HG03432 (cell line): ENCODE measurements at regions not wholly inside any gene's neighbourhood (a gene's known extent, or its start where the extent isn't known, plus 50 kb on each side); places are given as distances from the start of the nearest gene placed in this dataset.
"Not testable (repeated sequence)": the region's sequence is repeated elsewhere in the genome, so short reads cannot be mapped to it uniquely, and the experiment has no call there.

Experiments used
- ATAC-seq: cut with Tn5 transposase; IDR thresholded peaks from one replicate; pipeline ENCODE4 v1.9.1; 2021; ENCODE audit warnings: mild to moderate bottlenecking, moderate library complexity; ENCODE audit not compliant: unreplicated experiment

DNA sequence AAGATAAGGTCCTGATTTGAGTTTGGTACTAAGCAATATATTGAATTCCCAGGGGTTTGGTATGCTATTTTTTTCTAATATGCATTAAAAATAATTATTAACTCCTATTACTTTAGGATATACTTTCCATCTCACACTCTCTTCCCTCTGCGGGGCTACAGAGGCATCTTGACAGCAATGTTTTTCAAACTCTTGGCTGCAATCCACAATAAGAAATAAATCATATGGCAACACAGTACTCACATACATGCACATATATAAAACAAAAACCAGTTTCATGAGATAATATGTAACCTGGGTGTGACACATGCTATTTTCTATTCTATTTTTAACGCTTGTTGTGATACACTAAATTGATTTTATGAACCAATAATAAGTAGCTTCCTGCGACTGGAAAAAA, 189.5 kb downstream of the UNC5CL start:
- ATAC-seq, result no peak

DNA sequence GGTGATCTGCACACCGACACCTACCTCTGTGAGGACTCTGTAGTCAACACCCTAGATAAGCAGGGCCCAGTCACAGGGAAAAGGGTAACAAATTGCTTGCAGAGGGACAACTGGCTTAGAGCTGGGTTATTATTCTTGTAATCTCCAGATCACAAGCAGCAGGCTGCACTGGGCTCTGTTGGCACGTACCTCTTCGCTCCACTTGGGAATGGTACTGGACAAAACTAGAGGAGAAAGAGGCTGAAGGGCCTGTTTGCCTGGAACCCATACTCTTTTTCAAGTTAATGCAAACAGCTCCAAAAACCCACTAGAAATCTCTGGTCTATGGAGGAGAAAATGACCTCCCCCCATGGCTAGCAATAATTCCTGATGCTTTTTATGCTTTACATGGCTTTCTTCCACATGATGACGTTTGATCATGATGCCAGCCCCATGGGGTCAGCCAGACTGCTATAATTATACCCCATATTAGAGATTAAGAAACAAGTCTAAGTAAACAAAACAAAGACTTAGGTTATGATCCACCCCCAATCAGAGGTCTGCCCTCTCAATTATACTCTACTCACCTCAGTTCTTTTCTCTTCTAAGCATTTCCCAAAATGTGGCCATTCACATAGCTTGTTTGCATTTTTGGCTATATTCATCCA, 190.0 kb downstream of the UNC5CL start:
- no peak for ATAC-seq

DNA sequence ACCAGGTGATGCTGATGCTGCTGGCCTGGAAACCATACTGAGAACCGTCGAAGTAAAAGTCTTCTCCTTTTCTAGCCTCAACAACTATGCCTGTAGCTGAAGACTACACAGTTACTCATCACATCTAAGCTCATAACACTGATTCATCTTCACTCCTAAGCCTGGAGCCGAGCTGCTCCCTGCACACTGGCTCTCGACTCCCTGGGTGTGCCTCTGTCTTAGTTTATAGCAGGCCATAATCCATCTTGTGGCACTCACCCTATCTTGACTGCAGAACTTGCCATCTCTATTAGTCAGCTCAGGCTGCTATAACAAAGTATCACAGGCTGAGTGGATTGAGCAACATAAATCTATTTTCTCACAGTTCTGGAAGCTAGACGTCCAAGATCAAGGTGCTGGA, 191.0 kb downstream of the UNC5CL start:
- no peak for ATAC-seq

DNA sequence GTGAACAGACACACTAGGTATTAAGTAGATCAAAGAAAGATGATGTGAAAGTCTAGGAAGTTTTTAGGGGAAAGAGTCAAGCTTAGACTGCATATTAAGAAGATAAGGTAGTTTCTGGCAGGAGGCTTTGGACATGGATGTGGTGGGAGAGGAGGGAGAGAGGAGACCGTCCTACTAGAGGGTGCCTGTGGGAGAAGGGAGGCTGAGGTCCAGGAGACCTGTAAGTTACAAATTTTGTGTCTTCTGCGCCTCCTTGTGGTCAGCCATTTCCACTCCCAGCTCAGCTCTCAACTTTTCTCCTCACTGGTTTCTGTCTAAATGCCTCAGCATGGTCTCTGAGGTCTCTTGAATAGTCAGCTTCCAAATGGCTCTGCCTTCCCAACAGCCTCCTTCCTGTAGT, 193.5 kb downstream of the UNC5CL start:
- no peak for ATAC-seq

DNA sequence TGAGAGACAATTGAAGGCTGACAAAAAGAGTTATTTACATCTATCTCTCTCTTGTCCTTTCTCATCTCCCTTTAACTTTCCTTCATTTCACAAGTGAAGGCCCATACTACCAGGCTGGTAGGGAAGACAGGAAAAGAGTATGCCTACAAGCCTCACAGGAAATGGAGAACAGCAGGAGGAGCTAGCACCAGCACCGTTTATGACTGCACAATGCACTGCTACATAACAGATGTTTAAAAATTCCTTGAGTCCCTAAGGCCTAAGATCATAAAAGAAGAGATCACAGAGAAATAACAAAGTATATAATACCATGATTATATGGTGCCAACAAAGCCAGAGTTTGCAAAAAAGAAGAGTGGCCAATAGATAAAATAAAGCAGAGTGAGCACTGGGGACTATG, 194.8 kb downstream of the UNC5CL start:
- no peak for ATAC-seq

DNA sequence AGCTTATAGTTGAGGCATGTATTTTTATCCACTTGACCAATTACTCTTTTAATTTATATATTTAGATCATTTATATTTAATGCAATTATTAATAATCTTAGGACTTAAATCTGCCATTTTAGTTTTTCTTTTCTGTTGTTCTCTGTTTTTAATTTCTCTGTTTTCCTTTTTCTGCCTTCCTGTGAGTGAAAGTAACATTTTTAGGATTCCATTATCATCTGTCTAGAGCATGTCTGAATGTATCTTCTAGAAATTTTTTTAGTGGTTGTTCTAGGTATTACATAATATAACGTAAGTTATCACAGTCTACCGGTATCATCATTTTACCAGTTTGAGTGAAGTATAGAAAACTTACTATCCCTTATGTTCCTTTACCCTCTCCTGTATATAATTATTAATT, 197.3 kb downstream of the UNC5CL start:
- ATAC-seq, result no peak

DNA sequence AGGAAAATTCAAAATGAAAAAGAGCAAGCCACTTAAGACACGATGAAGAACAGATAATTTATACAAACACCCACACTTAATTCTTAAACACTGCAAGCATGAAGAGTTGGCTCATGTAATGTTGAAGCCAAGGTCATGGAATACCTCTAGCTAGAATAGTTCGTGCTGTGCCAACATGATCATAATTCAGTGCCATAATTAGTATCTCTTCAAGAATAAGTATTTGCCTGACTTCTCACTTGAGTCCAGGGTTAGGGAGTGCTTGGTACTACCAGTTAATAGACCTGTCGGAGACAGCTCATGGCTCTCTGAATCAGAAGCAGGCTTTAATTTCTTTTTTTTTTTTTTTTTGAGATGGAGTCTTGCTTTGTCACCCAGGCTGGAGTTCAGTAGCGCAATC, 206.3 kb downstream of the UNC5CL start:
- ATAC-seq, result no peak

DNA sequence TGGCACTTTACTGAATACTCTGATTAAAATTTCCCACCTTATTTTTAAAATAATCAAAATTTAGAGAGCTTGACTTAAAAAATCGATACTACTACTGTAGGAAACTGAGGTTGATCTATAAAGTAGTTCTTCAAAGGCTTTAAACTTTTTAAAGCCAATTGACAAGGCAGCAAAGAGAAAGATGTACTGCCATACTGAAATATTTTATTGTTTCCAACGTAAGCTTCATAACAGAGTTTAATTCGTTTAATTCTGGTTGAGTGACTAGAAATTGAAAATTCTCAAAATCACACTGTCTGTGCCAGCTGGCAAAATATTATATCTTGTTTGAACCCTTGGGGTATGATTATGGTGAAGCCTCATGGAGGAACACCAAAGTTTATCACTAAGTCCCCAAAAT, 207.6 kb downstream of the UNC5CL start:
- ATAC-seq, result no peak

DNA sequence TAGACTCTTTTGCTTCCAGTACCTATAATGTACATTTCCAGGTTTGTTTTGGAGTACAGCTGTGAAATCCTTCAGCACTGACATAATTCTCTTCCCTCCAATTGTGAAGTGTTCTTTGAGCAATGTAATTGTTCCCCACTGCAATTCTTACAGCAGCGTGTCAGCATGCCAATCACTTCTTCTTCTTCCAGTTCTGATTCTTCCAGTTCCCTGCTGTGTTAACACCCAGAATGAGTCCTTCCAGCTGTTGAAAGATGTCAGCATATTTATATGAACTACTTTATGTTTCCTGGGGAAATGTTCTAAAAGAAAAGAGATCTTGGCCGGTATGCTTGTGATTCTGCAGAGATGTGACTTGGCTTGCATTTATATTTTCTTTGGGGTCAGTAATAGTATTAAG, 213.9 kb downstream of the UNC5CL start:
- no peak for ATAC-seq

DNA sequence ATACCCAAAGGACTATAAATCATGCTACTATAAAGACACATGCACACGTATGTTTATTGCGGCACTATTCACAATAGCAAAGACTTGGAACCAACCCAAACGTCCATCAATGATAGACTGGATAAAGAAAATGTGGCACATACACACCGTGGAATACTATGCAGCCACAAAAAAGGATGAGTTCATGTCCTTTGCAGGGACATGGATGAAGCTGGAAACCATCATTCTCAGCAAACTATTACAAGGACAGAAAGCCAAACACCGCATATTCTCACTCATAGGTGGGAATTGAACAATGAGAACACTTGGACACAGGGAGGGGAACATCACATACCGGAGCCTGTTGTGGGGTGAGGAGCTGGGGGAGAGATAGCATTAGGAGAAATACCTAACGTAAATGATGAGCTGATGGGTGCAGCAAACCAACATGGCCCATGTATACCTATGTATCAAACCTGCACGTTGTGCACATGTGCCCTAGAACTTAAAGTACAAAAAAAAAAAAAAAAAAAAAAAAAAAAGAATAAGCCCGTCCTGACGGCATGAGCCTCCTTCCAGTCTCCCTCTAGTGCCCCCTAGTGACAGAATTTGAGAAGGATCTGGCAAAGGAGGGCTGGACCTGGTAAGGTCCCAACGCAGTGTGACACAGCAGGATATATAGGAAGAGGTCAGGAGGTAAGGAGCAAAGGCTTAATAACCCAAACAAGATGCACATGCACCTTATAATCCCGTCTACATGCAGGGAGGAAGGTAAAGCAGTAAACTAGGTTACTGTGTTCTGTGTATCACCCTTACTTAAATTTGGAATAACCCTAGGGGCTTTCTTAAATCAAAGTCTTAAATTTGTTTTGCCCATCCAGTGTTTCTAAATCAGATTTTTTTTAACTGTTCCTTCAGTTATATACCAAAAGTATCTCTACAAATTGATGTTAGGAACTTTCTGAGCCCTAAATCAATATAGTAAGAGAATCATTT, 214.8 kb downstream of the UNC5CL start:
- ATAC-seq, result not testable (repeated sequence)

DNA sequence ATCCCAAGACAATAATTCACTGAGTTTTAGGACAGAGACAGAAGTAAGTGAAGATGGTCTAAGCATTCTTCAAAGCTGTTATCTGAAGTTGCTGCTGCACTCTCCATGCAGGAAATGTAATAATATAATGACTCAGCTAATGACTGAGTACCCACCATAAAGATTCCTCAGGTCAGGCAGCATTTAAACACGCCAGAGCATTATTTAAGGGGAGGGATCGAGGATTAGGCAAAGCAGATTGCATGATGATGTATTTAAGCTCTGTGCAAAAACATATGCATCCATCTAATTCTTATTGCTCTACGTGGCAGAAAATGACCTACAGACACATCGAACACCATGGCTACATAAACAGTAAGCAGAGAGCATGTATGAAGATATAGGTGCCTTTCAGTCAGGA, 216.4 kb downstream of the UNC5CL start:
- no peak for ATAC-seq

DNA sequence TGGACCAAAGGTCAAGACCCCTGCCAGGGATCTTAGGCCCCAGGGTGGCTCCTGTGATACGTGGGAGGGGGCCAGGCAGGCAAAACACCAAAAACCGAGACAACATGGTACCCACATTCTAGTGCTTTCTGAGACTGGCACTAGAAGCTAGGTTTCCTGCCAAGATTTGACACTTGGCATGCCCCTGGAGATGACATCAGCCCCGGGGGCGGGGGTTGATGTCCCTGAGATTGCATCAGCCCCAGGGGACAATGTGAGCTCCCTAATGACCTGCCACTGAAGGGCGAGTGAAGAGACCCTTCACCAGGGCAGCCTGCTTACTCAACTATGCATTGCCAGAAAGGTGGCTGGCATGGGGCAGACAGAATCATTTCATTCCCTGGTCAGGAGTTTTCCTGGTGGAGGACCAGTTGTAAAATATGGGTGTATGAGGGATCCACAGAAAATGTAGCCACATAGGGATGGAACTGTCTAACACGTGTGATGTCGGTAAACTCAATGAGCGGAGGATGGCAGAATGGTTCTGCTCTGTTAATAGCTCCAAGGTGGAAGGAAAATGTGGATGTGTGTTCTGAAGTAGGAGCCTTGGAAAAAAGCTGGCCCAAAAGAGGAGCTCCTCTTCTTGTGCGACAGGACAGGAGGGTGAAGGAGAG, 219.7 kb downstream of the UNC5CL start:
- no peak for ATAC-seq

DNA sequence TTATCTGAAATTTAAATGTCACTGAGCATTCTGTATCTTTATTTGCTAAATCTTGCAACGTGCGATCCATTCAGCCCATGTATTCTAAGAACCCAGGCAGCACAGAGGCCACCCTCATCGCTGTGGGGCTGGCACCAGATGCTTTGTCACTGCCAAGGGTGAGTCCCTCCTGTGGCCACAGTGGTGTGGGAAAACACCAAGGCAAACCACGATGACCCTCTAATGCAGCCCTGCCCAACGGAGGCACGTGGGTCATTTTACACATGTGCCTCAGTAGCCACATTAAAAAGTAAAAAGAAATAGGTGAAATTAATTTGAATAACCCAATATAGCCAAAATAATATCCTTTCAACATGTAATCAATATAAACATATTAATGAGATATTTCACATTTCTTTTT, 221.7 kb downstream of the UNC5CL start:
- ATAC-seq, result no peak

DNA sequence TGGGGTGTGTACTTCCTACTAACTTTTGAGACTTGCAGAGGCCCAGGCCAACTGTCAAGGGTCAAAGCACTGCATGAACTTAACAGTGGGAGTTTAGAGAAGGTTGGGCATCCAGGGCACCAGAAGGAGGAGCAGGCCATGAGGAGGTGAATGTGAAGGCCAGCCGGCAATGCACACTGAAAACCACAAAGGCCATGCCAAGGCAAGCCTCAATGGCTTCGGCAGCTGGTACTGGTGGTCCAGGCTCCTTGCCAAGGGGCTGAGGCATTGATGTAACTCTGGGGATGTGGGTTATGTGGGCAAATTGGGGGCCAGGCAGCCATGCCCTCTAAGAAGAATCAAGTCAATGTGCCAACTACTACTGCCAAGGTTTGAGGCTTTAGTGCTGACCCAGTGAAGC, 222.4 kb downstream of the UNC5CL start:
- no peak for ATAC-seq

DNA sequence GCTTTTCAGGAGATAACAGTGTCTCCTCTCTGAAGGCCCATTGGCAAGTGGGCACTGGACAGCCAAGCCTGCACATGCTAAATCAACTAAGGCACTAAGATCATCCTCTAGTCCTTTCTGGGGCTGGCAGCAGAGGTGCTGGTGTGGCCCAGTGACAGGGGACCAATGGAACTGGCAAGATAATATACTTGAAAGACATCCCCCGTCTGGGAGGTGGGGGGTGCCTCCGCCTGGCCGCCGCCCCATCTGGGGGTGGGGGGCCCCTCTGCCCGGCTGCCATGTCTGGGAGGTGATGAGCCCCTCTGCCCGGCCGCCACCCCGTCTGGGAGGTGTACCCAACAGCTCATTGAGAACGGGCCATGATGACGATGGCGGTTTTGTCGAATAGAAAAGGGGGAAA, 223.3 kb downstream of the UNC5CL start:
- no peak for ATAC-seq

DNA sequence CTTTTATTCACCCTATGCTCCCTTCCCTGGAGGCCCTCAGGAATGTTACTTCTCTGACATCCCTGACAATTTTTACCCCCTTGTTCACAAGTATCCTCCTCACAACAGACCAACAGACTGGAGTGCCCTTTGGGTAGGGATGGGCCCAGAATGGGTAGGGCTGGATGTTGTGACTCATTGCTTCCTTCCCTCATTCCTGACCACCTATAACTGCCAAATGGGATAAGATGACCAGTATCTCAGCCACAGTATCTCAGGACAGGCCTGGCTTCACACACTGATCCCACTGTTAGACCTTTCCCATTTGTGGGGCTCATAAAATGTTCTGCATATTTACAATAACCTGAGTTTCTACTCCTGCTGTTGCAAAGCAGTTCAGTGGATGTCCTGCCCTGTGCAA, 223.0 kb upstream of the LRFN2 start:
- ATAC-seq, result no peak

DNA sequence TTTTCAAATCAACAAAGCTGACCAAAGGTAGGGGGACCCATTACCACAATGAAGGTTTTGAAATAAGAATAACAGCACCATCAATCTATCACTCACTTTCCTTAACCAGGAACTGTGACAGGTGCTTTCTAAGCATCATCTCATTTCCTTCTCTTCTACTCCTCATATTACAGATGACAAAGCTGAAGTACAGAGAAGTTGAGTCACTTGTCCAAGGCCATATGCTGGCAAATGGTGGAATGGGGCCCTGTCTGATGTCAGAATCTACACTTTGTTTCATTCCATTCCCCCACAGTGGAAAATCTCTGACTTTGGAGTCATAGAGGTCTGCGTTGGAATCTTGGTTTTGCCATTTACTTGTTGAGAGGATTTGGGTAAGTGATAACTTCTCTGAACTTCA, 222.5 kb upstream of the LRFN2 start:
- ATAC-seq, result no peak

DNA sequence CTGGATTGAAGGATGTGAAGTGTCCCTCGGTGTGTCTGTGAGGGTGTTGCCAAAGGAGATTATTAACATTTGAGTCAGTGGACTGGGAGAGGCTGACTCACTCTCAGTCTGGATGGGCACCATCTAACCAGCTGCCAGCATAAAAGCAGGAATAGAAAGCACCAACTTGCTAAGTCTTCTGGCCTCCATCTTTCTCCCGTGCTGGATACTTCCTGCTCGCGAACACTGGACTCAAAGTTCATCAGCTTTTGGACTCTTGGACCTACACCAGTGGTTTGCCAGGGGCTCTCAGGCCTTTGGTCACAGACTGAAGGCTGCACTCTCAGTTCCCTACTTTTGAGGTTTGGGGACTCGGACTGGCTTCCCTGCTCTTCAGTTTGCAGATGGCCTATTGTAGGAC, 220.3 kb upstream of the LRFN2 start:
- ATAC-seq, result no peak

DNA sequence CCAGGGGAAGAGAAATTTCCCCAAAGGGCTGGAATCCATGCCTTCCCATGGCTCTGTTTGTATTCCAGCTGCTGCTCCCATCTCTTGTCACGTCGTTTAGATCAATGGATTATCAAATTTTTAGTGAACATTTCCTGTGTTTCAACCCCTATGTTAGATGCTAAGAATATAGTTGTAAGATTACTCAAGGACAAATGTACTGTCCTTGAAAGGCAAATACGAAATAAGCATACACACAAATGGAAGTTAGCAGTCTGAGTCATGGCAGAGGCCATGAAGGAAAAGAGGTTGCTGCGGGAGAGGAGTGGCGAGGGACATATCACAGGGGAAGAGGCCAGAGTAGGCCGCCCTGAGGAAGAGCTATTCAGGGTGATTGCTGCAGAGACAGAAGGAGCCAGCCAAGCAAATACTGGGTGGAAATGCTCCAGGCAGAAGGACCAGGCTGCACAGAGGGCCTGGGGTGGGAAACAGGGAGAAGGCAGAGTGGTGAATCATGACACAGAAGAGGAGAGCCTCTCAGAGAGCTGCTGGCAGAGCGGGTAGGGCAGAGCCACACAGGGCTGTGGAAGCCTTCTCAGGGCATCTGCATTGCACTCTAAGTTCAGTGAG, 219.2 kb upstream of the LRFN2 start:
- ATAC-seq, result no peak

DNA sequence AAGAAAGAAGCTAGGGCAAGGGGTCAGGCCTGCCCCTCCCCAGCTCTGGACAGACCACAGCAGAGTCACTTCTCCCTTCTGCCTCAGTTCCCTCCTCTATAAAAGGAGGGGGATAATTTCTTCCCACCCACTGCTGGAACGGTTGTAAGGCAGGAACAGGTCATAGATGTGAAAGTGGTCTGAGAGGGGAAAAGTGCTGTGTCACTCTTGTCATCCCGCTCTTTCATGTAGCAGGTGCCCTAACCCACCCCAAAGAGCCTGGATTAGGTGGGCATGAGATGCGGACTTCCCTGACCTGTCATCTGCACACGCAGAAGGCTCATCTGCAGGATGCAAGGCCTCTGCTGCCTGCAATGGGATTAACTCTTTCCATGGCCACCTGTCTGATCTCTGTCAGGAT, 218.2 kb upstream of the LRFN2 start:
- ATAC-seq, result no peak

DNA sequence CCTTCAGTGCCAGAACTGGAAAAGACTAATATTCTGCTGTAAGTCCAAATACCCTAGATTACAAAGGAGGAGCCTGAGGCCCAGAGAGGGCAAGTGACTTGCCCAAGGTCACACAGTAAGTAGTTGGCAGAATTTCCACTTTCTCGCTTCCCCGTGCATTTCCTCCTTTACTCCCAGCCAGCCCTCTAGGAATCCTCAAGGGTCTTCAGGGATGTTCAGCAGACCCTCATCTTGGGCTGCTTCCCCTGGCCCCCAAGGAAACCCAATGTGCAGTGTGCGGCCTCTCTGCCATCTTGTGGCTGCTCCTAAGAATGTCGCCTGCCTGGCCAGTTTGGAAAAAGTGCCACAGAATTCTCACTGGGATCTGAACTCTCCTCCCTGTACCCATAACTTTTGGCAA, 217.7 kb upstream of the LRFN2 start:
- ATAC-seq, result no peak
